Left lung (tissue), 4 donors: ENCODE measurements at regions not wholly inside any gene's neighbourhood (a gene's known extent, or its start where the extent isn't known, plus 50 kb on each side); places are given as distances from the start of the nearest gene placed in this dataset.

Experiments used
- ATAC-seq: fragments of 200-7000 bp; cut with Tn5 transposase; one replicate; pipeline ENCODE4 v1.9.1; 2020; ENCODE audit warnings: moderate library complexity
- DNase-seq, 4 donors: peaks; one replicate each; pipeline ENCODE4 v3.0.0-alpha.2; 2013 to 2020
- H3K27ac ChIP-seq, 2 donors: fragments of 200-600 bp; sonication (generic) in 1 of 2; one replicate each; pipeline versions ENCODE4 v1.5.0 to v1.8.0; 2020 to 2021
- H3K27me3 ChIP-seq, 2 donors: fragments of 200-600 bp; sonication (generic) in 1 of 2; one replicate each; pipeline versions ENCODE4 v1.5.0 to v1.8.0; 2020 to 2021
- H3K36me3 ChIP-seq, 2 donors: fragments of 200-600 bp; sonication (generic) in 1 of 2; one replicate each; pipeline versions ENCODE4 v1.5.0 to v1.8.0; 2020 to 2021
- H3K4me1 ChIP-seq, 2 donors: fragments of 200-600 bp; one replicate each; pipeline ENCODE4 v1.8.0; 2021
- H3K4me3 ChIP-seq, 2 donors: fragments of 200-600 bp; sonication (generic) in 1 of 2; one replicate each; pipeline versions ENCODE4 v1.5.0 to v1.8.0; 2020 to 2021; ENCODE audit warnings: mild to moderate bottlenecking in 1 of 2
- H3K9me3 ChIP-seq, 2 donors: fragments of 200-600 bp; sonication (generic) in 1 of 2; one replicate each; pipeline versions ENCODE4 v1.5.0 to v1.8.0; 2020 to 2021
- intact Hi-C, 2 donors: fragments of 100-400 bp; cut with DNase I; formaldehyde crosslinking; loops; one replicate each; pipeline versions ENCODE4 v1.11.2 to v1.14.2; 2022
- TF ChIP-seq, protein P1 (sequence below), 2 donors: fragments of 200-600 bp; sonication (generic) in 1 of 2; IDR thresholded peaks; one replicate each; pipeline versions ENCODE4 v1.5.0 to v1.8.0; 2021; ENCODE audit warnings: antibody characterized with exemption in 2 of 2
- donor health status: DM: no; HTN: yes; CAD: no.
- donor health status: DM: no; HTN: no; CAD: no.

DNA sequence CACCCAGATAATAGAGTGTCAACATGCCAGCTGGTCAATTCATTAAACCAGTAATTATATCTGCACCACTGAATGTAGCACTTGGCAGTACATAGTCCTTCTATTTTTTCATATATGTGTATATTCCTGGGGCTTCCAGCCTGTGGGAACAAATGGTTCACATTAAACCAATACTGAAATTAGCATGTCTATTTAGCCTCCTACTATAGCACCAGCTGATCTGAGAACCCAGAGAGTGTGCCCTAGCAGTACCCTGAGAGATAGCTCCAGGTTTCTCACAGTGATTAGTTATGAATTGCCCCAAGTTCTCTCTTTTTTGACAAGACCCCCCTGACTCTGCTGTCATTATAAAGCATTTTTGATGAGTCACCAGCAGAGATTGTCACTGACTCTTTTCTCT, 1097.3 kb upstream of the FLRT2 start:
- Histone ChIP-seq H3K36me3 (no peaks in the 10 kb centered on the region), H3K27ac (no peak overlapping the region), H3K27me3 (no peaks in the 10 kb centered on the region), H3K4me1 (no peaks in the 10 kb centered on the region), H3K9me3 (no peaks in the 10 kb centered on the region), H3K4me3 (no peak overlapping the region)
- ATAC-seq: no peak
- intact Hi-C loops: no loop called here
- TF ChIP-seq, protein P1, sequence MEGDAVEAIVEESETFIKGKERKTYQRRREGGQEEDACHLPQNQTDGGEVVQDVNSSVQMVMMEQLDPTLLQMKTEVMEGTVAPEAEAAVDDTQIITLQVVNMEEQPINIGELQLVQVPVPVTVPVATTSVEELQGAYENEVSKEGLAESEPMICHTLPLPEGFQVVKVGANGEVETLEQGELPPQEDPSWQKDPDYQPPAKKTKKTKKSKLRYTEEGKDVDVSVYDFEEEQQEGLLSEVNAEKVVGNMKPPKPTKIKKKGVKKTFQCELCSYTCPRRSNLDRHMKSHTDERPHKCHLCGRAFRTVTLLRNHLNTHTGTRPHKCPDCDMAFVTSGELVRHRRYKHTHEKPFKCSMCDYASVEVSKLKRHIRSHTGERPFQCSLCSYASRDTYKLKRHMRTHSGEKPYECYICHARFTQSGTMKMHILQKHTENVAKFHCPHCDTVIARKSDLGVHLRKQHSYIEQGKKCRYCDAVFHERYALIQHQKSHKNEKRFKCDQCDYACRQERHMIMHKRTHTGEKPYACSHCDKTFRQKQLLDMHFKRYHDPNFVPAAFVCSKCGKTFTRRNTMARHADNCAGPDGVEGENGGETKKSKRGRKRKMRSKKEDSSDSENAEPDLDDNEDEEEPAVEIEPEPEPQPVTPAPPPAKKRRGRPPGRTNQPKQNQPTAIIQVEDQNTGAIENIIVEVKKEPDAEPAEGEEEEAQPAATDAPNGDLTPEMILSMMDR (IDR thresholded peaks at IDR 0.05): no peak
- DNase-seq: no peak

DNA sequence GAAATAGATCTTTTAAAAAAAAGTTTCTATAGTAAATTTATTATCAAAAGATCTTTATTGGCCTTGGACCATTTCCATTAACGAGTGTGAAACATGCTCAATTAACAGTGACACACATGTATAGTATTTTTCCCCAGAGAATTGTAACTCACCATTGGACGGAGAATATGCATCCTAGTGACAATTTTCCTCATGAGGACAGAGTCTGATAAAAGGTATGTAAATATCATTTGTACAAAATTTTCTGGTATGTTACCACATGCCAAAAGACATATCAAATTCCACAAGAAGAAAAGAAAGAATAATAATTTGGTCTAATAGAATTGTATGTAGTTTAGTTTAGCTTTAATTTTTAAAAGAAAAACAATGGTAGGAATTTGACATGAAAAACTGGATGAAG, 1096.0 kb upstream of the FLRT2 start:
- DNase-seq (no peak), ATAC-seq (no peak)
- H3K36me3 ChIP-seq: no peaks in the 10 kb centered on the region
- H3K4me3 ChIP-seq: no peak overlapping the region
- H3K9me3 ChIP-seq: no peaks in the 10 kb centered on the region
- TF ChIP-seq, protein P1 (IDR thresholded peaks at IDR 0.05): no peak
- no peaks in the 10 kb centered on the region for H3K27me3 ChIP-seq
- no peak overlapping the region for H3K27ac ChIP-seq
- H3K4me1 ChIP-seq: no peaks in the 10 kb centered on the region
- intact Hi-C loops: no loop called here

DNA sequence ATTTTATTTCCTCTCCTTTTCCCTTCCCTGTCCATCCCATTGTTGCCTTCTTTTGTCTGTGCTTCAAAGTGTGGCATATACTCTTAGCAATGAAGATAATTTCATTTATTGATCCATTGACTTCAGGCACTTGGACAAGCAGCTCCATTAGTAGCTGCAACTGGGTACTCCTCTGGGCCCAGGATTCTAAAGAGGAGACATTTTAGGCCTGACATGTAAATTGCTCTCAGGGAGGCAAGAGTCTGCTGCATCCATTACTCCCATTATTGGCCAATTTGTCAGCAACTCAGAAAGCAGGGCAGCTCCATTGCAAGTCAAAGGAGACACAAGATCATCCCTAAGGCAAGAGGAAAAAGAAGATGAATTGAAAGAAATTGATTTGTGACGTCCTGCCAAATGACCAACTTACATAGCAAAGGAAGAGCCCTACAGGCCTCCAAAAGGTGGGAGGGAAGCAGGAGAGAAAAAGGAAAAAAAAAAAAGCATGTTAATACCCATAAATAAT, 1094.1 kb upstream of the FLRT2 start:
- TF ChIP-seq, protein P1 (IDR thresholded peaks at IDR 0.05): no peak
- intact Hi-C loops: no loop called here

DNA sequence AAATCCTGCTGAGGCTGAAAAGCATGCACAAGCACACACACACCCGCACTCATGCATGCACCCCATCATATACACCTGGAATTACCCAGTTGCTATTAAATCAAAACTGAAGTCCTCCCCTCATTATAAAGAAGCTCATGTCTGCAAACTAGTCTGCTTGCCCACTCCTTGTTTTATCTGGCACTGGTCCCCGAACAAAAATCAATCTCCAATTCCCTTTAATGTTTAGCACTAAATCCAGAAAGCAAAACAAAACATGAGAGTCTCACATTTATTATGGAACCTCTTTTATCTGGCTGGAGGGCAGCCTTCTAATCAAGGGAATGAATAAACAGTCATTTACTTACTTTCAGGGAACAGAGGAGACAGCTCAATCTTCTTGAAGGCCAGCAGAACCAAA, 1093.4 kb upstream of the FLRT2 start:
- Histone ChIP-seq H3K4me3 (no peak overlapping the region), H3K36me3 (no peaks in the 10 kb centered on the region), H3K4me1 (no peaks in the 10 kb centered on the region), H3K27me3 (no peaks in the 10 kb centered on the region), H3K27ac (no peak overlapping the region), H3K9me3 (no peaks in the 10 kb centered on the region)
- TF ChIP-seq, protein P1 (IDR thresholded peaks at IDR 0.05): no peak
- ATAC-seq (no peak), DNase-seq (no peak)
- intact Hi-C loops: no loop called here

More for the DNA sequence above, 1094.1 kb upstream of the FLRT2 start:
- Histone ChIP-seq H3K4me3 (no peak overlapping the region), H3K9me3 (no peaks in the 10 kb centered on the region), H3K27ac (no peak overlapping the region), H3K4me1 (no peaks in the 10 kb centered on the region), H3K36me3 (no peaks in the 10 kb centered on the region), H3K27me3 (no peaks in the 10 kb centered on the region)
- ATAC-seq: no peak
- no peak for DNase-seq

DNA sequence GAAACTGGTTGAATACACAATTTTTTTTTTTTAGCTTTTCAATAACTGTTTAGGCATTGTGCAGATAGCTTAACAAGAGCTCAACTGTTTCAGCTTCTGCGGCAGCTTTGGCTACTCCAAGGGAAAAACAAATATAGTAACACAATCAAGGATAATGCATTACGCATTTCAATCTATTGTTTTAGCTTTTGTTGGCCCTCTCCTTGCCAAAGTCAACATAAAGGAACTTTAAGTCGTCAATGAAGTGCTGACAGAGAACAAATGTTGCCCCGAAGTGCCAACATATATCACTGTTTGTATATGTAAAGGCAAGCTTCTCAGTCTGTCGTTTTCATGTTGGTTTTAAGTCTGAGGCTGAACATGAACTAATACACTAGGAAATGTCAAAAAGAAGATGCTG, 1087.4 kb upstream of the FLRT2 start:
- Histone ChIP-seq H3K4me3 (no peak overlapping the region), H3K36me3 (no peaks in the 10 kb centered on the region), H3K27me3 (no peaks in the 10 kb centered on the region), H3K4me1 (no peaks in the 10 kb centered on the region), H3K27ac (no peak overlapping the region), H3K9me3 (no peaks in the 10 kb centered on the region)
- ATAC-seq (no peak), DNase-seq (peak in 1 of 4 donors; percentile 16)
- intact Hi-C loops: no loop called here
- TF ChIP-seq, protein P1 (IDR thresholded peaks at IDR 0.05): no peak
